NCI-H2227 treated with DMSO at 0.1 percent for 48 hours (cell line): ENCODE measurements at regions not wholly inside any gene's neighbourhood (a gene's known extent, or its start where the extent isn't known, plus 50 kb on each side); places are given as distances from the start of the nearest gene placed in this dataset.
"Not testable (repeated sequence)": the region's sequence is repeated elsewhere in the genome, so short reads cannot be mapped to it uniquely, and the experiment has no call there.

Experiments used
- DNase-seq: peaks from one replicate; lab custom pipeline; 2025; lab: John Stamatoyannopoulos, UW

- no peak for DNase-seq
These were observed 68.2 kb downstream of the LHX9 start for GRCh38 chr1:197985351-197985750.

GRCh38 chr1:197986817-197987216 is 69.6 kb downstream of the LHX9 start:
- DNase-seq: no peak

GRCh38 chr1:197987294-197987693 is 70.1 kb downstream of the LHX9 start:
- no peak for DNase-seq

DNA sequence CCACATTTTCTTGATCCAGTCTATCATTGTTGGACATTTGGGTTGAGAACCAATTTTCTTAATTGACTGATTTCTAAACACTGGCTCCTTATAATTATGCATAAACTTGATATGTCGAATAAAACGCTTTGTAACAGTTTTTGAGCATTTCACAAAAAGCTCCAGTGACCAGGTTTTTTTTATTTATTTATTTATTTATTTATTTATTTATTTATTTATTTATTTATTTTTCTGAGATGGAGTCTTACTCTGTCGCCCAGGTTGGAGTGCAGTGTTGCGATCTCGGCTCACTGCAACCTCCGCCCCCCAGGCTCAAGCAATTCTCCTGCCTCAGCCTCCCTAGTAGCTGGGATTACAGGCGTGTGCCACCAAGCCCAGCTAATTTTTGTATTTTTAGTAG is 71.4 kb downstream of the LHX9 start:
- not testable (repeated sequence) for DNase-seq

- no peak for DNase-seq
These were observed 71.9 kb downstream of the LHX9 start for GRCh38 chr1:197989058-197989457.

- no peak for DNase-seq
These were observed 74.4 kb downstream of the LHX9 start for GRCh38 chr1:197991594-197991993.

- no peak for DNase-seq
These were observed 77.8 kb downstream of the LHX9 start for GRCh38 chr1:197994907-197995407.

DNA sequence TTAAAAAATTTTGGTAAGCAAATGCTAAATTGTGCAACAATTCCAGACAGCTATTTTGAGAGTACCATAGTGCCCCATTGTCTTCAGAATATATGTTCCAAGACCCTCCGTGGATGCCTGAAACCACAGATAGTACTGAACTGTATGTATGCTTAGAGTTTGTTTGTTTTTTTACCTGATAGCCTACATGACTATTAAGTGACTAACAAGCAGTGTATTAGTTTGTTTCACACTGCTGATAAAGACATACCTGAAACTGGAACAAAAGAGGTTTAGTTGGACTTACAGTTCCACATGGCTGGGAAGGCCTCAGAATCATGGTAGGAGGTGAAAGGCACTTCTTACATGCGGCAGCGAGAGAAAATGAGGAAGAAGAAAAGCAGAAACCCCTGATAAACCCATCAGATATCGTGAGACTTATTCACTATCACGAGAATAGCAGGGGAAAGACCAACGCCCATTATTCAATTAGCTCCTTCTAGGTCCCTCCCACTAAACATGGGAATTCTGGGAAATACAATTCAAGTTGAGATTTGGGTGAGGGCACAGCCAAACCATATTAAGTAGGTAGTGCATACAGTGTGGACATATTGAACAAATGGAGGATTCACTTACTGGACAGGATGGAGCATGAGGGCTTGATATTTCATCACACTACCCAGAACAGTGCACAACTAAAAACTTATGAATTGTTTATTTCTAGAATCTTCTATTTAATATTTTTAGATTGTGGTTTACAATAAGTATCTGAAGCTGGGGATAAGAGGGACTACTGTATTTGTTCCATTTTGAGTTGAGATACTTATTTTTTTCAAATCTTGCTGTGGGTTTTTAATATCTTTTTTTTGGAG is 78.5 kb downstream of the LHX9 start:
- no peak for DNase-seq

DNA sequence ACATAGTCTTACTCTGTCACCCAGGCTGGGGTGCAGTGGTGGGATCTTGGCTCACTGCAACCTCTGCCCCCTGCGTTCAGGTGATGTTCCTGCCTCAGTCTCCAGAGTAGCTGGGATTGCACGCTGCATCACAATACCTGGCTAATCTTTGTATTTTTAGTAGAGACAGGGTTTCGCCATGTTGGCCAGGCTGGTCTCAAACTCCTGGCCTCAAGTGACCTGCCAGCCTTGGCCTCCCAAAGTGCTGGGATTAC is 79.0 kb downstream of the LHX9 start:
- not testable (repeated sequence) for DNase-seq

- no peak for DNase-seq
These were observed 80.9 kb downstream of the LHX9 start for GRCh38 chr1:197998110-197998509.

DNA sequence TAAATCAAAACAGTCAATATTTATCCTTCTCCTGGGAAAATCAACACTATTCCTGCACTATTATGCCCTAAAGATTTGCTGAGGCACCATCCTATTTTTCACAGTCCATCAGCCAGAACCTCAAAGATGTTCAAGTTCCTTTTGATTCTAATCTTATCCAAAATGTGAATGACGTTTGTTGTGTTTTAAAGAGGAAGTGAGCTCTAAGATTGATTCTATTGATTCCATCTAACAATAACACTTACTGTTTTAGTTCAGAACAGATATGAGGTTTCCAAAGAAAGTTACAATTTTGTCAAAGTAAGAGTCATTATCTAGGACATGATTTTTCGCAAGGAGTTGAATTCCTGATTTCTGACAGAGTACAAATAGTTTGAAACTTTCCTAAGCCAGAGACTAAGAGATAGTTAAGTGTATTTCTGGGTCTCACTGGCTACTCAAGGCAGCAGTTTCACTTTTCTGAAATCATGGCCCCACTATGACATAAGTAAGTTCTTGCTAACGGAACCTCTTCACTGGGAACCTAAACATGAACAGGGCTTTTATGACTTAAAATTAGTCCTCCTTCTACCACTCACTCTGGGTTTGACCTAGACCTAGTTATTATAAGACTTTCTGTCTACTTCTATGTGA is 84.7 kb downstream of the LHX9 start:
- DNase-seq: no peak

DNA sequence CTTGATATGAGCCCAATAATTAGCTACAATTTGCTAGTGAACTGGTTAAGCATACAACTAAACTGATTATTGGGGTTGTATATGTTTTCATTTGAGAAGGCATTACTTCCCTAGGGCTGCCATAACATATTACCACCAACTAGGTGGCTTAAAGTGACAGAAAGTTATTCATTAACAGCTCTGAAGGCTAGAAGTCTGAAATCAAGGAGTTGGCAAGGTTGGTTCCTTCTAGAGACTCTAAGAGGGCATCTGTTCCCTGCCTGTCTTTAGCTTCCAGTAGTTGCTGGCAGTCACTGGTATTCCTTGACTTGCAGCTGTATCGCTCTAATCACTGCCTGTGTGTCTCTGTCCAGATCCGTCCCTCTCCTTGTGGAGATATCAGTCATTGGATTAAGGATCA is 86.3 kb downstream of the LHX9 start:
- DNase-seq: no peak

DNA sequence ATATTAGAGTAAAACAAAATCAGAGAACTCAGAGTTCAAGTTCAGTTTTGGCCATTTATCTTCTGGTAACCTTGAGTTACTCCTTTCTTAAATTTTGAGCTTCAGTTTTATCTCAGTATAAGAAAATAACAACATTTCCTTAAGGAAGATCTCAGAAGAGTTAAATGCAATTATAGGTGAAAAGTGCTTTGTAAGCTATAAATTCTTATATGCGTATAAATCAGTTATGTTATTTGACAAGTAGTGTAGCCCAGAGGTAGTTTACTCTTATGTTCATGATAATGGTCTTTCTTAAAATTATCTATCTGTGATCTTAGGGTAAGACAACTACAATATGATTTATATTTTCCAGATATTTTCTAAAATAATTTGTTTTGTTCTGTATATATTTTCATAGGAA is 89.8 kb downstream of the LHX9 start:
- no peak for DNase-seq

DNA sequence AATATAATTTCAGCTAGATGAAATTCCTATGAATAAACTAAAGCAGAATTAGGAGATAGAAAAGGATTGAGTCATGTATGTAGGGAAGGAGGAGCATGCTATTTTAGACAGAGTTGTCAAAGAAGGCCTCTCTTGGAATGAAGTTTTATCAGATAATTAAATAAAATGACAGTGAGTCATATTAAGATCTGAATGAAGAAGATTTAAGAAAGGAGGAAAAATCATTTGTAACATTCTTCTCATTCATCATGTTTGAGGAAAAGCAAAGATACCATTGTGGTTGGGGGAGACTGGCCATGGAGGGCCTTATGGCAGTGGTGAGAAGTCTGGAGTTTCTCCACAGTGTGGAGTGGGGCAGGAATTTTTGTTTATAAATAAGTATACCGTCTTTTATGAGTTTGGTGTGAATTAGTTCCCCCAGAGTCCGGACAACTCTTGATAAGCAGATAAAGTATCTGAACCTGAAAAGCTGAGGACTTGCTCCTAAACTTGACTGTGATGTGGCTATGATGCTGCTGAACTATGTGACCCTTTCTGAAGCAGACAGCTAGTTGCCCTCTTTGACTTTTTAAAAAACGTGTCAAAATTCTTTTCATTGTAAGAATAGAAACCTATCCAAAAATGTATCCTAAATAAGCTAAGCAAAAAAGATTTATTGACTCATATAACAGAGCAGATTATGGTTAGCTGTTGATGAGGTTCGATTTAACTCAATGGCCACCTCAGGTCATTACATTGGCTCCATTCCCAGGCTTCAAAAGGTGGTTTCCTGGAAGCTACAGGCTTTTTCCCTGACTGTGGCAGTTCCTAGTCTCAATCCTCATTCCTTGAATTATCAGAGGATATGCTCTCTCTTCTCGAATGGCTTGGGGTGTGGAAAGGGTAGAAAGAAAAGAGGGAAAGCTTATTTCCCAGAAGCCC is 90.8 kb downstream of the LHX9 start:
- DNase-seq: no peak

GRCh38 chr1:198014355-198014754 is 97.2 kb downstream of the LHX9 start:
- DNase-seq: no peak

- DNase-seq: peak; percentile 25
These were observed 98.1 kb downstream of the LHX9 start for GRCh38 chr1:198015309-198015708.

DNA sequence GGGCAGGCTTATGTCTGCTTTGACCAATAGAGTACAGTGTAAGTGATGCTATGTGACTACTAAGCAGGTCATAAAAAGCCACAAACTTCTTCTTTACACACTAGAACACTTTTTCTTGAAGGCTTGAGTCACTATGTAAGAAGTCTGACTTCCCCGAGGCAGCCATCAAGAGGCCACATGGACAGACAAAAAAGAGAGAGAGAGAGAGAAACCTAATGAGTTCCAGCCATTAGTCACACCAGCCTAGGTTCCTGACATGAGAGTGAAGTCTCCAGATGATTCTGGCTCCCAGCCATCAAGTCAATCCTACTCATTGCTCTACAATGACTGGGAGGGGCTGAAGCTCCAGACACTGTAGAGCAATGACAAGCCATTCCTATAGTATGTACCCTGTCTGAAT is 101.4 kb downstream of the LHX9 start:
- no peak for DNase-seq

DNA sequence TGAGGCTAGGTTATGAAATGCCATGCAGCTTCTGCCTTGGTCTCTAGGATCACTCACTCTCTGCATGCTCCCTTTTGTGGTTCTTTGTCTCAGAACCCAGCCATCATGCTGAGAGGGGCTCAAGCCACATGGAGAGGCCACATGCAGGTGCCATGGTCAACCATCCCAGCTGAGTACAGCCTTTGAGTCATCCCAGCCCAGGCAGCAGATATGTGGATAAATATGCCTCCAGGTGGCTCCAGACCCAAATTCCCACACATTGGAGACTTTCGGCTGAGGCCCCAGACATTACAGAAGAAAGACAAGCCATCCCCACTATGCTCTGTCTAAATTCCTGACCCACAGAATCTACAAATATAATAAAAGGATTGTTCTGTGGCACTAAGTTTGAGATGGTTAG is 102.0 kb downstream of the LHX9 start:
- no peak for DNase-seq

DNA sequence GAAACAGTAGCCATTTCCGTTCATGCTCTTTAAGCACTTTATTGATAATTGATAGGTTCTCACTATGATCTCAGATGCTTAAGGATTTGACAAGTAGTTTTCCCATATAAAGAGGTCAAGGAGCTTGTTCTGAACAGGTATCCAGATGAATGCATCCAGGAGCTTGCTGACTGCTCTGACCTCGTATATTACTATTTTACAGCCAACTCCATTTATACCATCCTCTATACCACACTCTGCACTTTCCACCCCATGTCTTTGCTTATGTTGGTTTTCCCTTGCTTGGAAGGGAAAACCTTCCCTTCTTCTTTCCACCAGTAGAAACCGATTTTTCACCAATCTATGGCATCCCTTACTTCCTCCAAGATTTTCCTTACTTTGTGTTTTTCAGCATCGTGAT is 107.2 kb downstream of the LHX9 start:
- DNase-seq: no peak

DNA sequence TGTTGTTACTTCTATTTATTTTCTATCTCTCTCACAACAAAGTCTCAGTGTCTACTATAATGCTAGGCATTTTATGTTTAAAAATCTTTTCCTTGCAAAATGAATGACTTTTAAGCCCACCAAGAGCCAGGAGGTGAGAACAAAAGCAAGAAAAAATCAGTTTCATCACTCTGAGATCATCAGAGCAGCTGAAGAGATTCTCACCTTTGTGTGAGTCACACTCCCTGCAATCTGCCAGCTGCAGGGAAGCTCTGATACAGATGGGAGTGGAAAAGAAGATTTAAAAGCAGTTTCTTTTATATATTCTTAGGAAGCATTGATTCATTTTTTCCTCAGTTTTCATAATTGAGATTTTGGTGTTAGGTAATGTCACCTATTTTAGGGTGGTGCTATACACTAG is 107.6 kb downstream of the LHX9 start:
- peak; percentile 17 for DNase-seq

GRCh38 chr1:198030682-198031081 is 113.5 kb downstream of the LHX9 start:
- no peak for DNase-seq

DNA sequence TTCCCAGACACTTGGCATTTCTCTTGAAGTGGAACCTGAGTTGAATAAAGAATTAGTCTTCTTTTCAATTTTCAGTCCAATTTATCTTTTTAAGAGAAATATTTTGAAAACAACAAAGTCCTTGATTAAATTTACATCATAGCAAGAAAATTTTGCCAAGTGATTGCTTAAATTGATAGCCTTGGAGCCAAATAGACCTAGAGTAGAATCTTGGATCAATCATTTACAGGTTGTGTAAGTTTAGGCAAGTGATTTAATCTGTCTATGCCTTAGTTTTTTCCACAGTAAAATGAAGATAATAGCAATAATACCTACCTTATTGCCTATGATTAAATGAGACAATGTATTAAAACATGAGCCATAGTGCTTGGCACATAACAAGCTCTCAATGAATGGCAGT is 113.9 kb downstream of the LHX9 start:
- no peak for DNase-seq

- DNase-seq: no peak
These were observed 115.5 kb downstream of the LHX9 start for GRCh38 chr1:198032668-198033067.
